IPS-18a (cell line): ENCODE measurements at regions not wholly inside any gene's neighbourhood (a gene's known extent, or its start where the extent isn't known, plus 50 kb on each side); places are given as distances from the start of the nearest gene placed in this dataset.

Source experiments
- H3K27ac ChIP-seq: one replicate; pipeline ENCODE4 v1.5.1; 2013; ENCODE audit warnings: low read length
- H3K27me3 ChIP-seq: one replicate; pipeline ENCODE4 v1.6.1; 2013; ENCODE audit warnings: mild to moderate bottlenecking, low read length; ENCODE audit not compliant: control insufficient read depth, insufficient read depth
- H3K36me3 ChIP-seq: one replicate; pipeline ENCODE4 v1.6.1; 2013; ENCODE audit warnings: low read depth, low read length; ENCODE audit not compliant: control insufficient read depth
- H3K4me1 ChIP-seq: one replicate; pipeline ENCODE4 v1.6.1; 2013; ENCODE audit warnings: low read depth, low read length; ENCODE audit not compliant: control insufficient read depth
- H3K4me3 ChIP-seq: one replicate; pipeline ENCODE4 v1.5.1; 2013; ENCODE audit warnings: low read length
- H3K9ac ChIP-seq: one replicate; pipeline ENCODE4 v1.6.1; 2013; ENCODE audit warnings: mild to moderate bottlenecking, low read length, moderate library complexity
- H3K9me3 ChIP-seq: one replicate; pipeline ENCODE4 v1.6.1; 2013; ENCODE audit warnings: low read depth, low read length; ENCODE audit not compliant: control insufficient read depth

DNA sequence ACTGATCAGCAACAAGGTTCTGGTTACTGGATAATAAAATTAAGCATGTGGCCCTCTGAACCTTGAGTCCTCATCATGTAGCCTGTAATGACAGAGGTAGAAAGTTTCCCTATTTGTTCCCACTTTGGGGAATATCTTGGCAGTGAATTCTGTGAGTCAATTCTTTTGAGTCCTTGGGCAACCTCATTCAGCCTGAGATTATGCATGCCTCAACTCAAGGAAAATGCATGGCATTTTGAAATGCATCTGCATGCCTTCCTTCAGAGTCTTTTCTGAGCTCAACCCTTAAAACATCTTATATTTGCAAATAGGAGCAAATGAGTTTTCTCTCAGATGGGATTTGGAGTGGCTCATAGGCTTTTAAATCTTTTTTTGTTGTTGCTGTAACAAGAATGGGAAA lies 218.1 kb upstream of the CD180 start:
- Histone ChIP-seq H3K9ac (no peak overlapping the region), H3K27me3 (no peaks in the 10 kb centered on the region), H3K27ac (no peak overlapping the region), H3K36me3 (no peaks in the 10 kb centered on the region), H3K4me1 (peaks cover 33% of the 10 kb centered on the region), H3K4me3 (no peak overlapping the region), H3K9me3 (no peaks in the 10 kb centered on the region)

DNA sequence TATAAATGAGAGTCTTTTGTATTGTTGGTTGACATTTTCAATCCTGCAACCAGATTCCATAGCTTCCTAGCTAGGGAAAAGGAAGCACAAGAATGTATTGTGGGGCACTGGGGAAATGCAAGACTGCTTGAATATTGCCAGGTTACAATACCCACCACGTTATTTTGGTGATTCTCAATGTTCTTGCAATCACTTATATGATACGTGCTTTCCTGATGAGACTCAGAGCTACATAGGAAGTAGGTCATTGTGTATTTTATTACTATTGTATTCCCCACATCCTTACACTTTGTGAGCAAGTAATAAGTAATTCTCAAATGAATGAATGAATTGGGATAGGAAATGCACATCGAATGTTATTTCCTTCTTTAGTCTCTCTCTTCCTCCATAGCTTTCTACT lies 217.1 kb upstream of the CD180 start:
- Histone ChIP-seq H3K36me3 (no peaks in the 10 kb centered on the region), H3K27me3 (no peaks in the 10 kb centered on the region), H3K27ac (no peak overlapping the region), H3K4me1 (peaks cover 33% of the 10 kb centered on the region), H3K9me3 (no peaks in the 10 kb centered on the region), H3K4me3 (no peak overlapping the region), H3K9ac (no peak overlapping the region)

DNA sequence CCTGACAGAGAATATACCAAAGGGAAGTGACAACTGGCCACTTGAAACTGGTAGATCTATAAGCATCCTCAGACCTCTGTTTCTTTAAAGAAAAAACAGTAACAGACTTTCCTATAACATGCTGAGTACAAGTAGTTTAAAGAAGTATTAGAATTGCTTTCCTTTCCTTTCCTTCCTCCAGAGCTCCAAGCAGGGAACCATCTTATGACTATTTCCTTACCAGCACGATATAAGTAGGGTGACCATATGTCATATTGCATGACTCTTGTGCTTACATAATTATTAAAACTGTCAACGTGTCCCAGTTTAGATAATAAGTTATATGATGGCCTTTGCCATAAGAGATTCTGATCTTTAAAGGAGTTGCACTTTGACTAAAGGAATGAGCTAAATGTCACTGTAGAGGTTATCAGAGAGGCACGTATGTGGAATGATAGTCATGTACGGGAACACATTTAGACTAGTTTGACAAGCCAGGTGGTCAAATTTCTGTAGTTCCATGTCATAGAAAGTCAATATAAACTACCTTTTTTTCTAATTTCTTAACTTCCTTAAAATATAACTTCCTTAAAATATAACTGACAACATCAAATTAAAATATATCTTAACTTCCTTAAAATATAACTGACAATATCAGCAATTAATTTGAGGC lies 212.7 kb upstream of the CD180 start:
- Histone ChIP-seq H3K27ac (no peak overlapping the region), H3K36me3 (no peaks in the 10 kb centered on the region), H3K9ac (no peak overlapping the region), H3K9me3 (no peaks in the 10 kb centered on the region), H3K4me3 (no peak overlapping the region), H3K27me3 (no peaks in the 10 kb centered on the region), H3K4me1 (peaks cover 8% of the 10 kb centered on the region)

DNA sequence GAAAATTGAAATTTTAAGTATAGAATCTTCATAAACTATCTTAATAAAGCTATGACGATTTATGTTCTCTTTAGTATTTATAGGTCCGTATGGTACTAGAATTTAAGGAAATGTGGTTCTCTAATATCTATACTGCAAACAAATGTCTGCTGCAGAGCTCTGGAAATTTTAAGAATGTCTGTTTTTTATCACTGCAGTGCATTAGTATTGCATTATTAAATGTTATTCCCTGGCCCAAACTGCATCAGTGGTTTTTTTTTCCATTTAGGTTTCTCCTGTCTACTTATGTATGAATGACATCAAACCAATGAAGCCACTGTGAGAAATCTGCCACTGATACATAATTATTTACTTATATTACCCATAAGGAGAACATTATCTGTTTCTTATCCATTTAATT lies 211.4 kb upstream of the CD180 start:
- Histone ChIP-seq H3K4me1 (no peaks in the 10 kb centered on the region), H3K9me3 (no peaks in the 10 kb centered on the region), H3K27me3 (no peaks in the 10 kb centered on the region), H3K36me3 (no peaks in the 10 kb centered on the region), H3K27ac (no peak overlapping the region), H3K9ac (no peak overlapping the region), H3K4me3 (no peak overlapping the region)

DNA sequence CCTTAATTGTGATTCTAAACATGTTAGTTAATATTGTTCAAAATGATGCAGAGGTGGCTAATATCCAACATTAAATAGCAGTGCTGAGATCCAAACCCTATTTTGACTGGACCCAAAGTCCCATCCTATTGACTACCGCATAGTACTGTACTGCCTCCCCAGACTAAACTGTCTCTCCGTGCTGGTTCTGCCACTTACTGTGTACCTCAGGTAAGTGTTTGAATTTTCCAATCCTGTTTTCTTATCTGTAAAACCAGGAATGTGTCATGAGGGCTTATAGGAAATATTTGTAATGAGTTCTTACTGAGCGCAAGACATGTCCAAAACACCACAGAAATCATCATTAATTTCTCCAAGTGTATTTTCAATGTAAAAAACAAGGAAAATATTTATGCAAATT lies 209.2 kb upstream of the CD180 start:
- no peaks in the 10 kb centered on the region for H3K4me1 ChIP-seq
- no peaks in the 10 kb centered on the region for H3K36me3 ChIP-seq
- H3K4me3 ChIP-seq, result no peak overlapping the region
- H3K27me3 ChIP-seq, result no peaks in the 10 kb centered on the region
- H3K9ac ChIP-seq, result no peak overlapping the region
- no peak overlapping the region for H3K27ac ChIP-seq
- H3K9me3 ChIP-seq, result no peaks in the 10 kb centered on the region

DNA sequence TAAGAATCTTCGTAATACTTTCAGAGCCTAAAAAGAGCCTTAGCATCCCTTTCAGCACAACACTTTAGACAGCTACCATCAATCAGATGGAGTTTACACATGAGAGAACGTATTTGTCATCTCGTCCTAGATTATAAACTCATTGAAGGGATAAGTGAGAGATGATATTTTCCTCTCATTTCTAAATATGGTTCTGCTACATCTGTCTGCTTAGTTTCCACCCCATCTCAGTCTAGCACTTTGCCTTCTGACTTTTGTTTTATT lies 208.4 kb upstream of the CD180 start:
- H3K4me1 ChIP-seq, result no peaks in the 10 kb centered on the region
- H3K9me3 ChIP-seq, result no peaks in the 10 kb centered on the region
- H3K36me3 ChIP-seq, result no peaks in the 10 kb centered on the region
- no peaks in the 10 kb centered on the region for H3K27me3 ChIP-seq
- no peak overlapping the region for H3K27ac ChIP-seq
- no peak overlapping the region for H3K4me3 ChIP-seq
- H3K9ac ChIP-seq, result no peak overlapping the region

DNA sequence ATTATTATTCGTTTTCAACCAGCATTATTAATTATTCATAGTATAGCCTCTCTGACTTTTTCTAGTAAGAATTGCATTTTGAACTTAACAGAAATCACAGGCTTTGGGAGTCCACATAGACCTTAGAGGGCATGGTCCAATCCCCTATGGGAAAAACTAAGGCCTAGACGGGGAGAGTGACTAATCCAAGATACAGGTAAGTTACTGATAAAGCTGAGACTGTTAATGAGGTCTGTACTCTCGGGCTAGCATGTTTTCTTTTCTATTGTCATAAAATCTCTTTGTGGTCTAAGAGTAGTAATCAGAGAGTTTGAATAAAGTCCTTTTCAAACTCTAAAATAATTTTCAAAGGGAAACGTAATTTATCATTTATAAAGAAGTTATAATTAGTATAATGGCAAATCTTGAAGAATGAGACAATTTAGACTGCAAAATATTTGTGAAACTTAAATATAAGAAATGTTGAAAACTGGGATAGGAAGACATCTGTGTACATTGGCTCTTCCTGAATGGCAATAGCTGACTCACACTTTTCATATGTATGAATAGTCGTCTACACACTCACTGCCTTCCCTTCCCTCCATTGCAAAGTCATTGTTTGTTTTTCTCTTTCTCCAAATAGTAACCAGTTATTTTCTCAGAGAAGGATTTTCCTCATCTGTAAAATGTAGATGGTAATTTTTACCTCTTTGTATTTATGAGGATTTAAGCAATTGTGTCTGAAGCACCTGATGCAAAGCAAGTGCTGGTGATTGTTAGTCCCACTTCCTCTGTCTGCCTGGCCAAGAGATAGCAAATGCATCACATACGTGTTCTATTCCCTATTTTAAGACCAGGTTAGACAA lies 207.9 kb upstream of the CD180 start:
- Histone ChIP-seq H3K9me3 (no peaks in the 10 kb centered on the region), H3K4me1 (peaks cover under 1% of the 10 kb centered on the region), H3K27ac (no peak overlapping the region), H3K9ac (no peak overlapping the region), H3K4me3 (no peak overlapping the region), H3K36me3 (no peaks in the 10 kb centered on the region), H3K27me3 (no peaks in the 10 kb centered on the region)

DNA sequence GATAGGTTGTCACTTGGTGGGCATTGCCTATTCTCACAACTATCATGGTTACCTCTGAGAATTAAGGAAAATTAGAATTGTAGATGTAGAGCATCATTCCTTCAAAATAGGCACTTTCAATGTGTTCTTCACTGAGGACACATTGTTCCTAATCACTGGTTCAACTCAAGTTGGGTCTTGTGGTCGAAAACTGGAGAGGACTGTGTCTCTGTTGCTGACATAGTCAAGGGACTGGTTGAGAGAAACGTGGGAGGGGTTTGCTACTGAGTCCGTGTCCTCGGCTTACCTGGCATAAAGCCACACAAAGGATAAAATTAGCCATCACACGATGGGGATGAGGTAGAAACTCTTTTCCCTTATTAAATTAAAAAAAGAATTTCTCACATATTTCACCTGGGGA lies 205.9 kb upstream of the CD180 start:
- Histone ChIP-seq H3K4me3 (no peak overlapping the region), H3K27ac (no peak overlapping the region)

DNA sequence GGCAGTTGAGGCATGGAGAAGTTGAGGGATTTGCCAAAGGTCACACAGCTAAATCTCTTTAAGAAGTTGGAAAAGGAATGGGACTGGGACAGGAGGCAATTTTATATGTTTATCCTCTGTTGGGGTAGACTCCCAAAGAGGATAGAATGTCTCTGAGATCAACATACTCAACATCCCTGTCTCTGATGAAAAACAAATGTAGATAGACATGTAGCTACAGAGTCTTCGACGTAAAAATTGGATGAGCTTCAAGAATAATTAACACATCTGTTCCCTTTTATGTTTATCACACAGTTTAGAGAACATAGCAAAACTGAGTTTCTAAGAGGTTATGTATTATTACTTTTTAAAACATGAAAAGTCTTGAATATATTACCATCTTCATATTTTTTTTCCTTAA lies 204.6 kb upstream of the CD180 start:
- H3K9me3 ChIP-seq, result no peaks in the 10 kb centered on the region
- H3K4me1 ChIP-seq, result peaks cover 3% of the 10 kb centered on the region
- H3K27ac ChIP-seq, result no peak overlapping the region
- H3K9ac ChIP-seq, result no peak overlapping the region
- no peak overlapping the region for H3K4me3 ChIP-seq
- H3K27me3 ChIP-seq, result no peaks in the 10 kb centered on the region
- H3K36me3 ChIP-seq, result no peaks in the 10 kb centered on the region

More for the DNA sequence above, 205.9 kb upstream of the CD180 start:
- Histone ChIP-seq H3K9ac (no peak overlapping the region), H3K36me3 (no peaks in the 10 kb centered on the region), H3K27me3 (no peaks in the 10 kb centered on the region), H3K9me3 (no peaks in the 10 kb centered on the region), H3K4me1 (peaks cover 3% of the 10 kb centered on the region)

DNA sequence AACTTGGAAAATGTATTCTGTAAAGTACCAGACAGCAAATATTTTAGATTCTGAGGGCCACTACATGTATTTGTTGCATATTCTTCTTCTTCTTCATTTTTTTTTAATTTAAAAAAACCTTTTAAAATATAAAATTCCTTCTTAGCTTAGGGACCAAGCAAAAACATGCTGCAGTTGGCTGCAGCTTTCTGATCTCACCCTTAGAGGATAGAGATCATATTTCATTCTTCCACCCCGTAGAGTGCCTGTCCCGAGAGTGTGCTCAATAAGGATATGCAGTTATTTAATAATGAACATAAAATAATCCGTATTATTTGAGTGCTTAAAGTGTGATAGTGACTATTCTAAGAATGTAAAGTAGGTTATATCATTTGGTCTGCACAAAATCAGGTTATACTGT lies 204.2 kb upstream of the CD180 start:
- H3K9ac ChIP-seq, result no peak overlapping the region
- no peaks in the 10 kb centered on the region for H3K36me3 ChIP-seq
- H3K4me3 ChIP-seq, result no peak overlapping the region
- no peaks in the 10 kb centered on the region for H3K27me3 ChIP-seq
- no peaks in the 10 kb centered on the region for H3K9me3 ChIP-seq
- no peak overlapping the region for H3K27ac ChIP-seq
- H3K4me1 ChIP-seq, result peaks cover 4% of the 10 kb centered on the region

DNA sequence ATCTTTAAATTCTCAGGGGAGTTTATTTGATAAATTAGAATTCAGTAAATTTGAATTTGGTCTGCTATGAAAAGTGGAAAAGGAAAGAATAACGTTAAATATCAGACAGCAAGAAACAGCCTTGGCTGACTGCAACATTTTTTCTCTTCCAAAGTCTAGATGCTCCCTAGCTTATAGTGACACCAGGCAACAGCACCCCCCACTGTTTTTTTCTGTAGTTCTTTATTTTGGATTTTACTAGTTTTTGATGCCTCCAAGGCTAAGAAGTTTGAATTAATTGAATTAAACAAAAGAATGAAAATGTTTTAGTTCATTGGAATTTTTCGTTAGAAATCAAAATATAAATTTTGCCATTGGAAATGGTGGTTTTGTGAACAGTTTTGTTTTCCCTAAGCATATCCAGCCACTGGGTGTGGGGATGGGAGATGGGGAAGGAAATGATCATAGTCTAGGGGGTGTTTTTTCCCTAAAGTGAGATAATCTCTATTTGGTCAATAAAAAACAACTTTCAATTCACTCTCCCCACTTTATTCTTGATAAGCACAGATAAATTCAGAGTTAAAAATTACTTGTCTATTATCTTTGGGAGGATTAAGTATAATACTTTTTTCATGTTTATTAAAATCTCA lies 199.3 kb upstream of the CD180 start:
- Histone ChIP-seq H3K36me3 (no peaks in the 10 kb centered on the region), H3K4me1 (peaks cover 21% of the 10 kb centered on the region), H3K27me3 (no peaks in the 10 kb centered on the region), H3K9ac (no peak overlapping the region), H3K27ac (no peak overlapping the region), H3K9me3 (no peaks in the 10 kb centered on the region), H3K4me3 (no peak overlapping the region)

DNA sequence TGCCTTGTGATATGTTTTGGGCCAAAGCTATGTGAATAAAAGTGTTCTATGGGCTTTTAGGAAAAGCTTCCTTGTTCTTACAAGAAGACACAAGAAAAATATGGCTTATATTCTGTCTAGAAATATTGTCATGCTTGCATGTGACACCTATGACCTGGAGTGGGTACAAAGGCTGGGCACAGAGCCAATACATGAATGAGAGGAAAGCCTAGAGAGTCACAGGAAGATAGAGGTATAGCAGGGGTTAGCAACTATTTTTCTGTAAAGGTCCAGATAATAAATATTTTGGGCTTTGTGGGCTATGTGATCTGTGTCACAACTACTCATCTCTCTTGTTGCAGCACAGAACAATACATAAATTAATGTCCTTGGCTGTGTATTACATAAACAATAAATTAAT lies 196.6 kb upstream of the CD180 start:
- no peak overlapping the region for H3K4me3 ChIP-seq
- H3K9ac ChIP-seq, result no peak overlapping the region
- no peaks in the 10 kb centered on the region for H3K36me3 ChIP-seq
- no peak overlapping the region for H3K27ac ChIP-seq
- peaks cover 22% of the 10 kb centered on the region for H3K4me1 ChIP-seq
- no peaks in the 10 kb centered on the region for H3K9me3 ChIP-seq
- no peaks in the 10 kb centered on the region for H3K27me3 ChIP-seq
